ENCODE measurements at regions not wholly inside any gene's neighbourhood (a gene's known extent, or its start where the extent isn't known, plus 50 kb on each side); places are given as distances from the start of the nearest gene placed in this dataset.
"Not testable (repeated sequence)": the region's sequence is repeated elsewhere in the genome, so short reads cannot be mapped to it uniquely, and the experiment has no call there.

DNA sequence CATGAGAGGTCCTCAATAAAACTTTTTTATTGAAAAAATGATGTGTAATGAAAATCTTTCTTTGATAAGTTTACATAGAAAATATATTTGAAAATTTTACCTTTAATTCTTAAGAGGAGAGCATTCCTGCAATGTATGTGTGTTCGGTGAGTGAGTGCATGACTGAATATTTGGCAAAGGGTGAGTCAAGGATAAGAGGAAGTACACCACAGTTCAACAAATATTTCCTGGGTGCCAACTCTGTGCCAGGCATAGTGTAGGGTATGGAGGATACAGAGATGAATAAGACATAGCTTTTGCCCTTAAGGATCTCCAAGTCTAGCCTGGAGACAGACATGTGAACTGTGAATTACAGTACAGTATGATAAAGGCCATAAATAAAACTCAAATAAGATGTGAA is 84.7 kb upstream of the GPR101 start:
- no peak overlapping the region for H3K4me3 ChIP-seq (ENCODE audit: control insufficient read depth in 1 of 2, extremely low read depth in 1 of 2, low read length in 1 of 2)
- no peaks in the 10 kb centered on the region for H3K36me3 Mint-ChIP-seq
- DNase-seq (no peak), ATAC-seq (replicated peaks in 1 of 4) (no peak)
- H3K4me3 Mint-ChIP-seq: no peak overlapping the region
- no peaks in the 10 kb centered on the region for H3K27me3 ChIP-seq (replicated peaks in 1 of 2; ENCODE audit: control insufficient read depth in 2 of 2, extremely low read depth in 1 of 2, insufficient read depth in 2 of 2, low read length in 1 of 2)
- H3K9me3 Mint-ChIP-seq: no peaks in the 10 kb centered on the region
- no peak overlapping the region for H3K27ac Mint-ChIP-seq
- H3K36me3 ChIP-seq (ENCODE audit: control insufficient read depth in 2 of 2, extremely low read depth in 1 of 2, insufficient read depth in 1 of 2, low read length in 1 of 2): no peaks in the 10 kb centered on the region
- POLR2A ChIA-PET: no interaction called here
- no peaks in the 10 kb centered on the region for H3K4me1 ChIP-seq (ENCODE audit: control insufficient read depth in 1 of 2, extremely low read depth in 1 of 2, insufficient read depth in 2 of 2, low read length in 2 of 2)
- CTCF ChIA-PET: no interaction called here
- H3K27ac ChIP-seq (ENCODE audit: low read length): no peak overlapping the region
- no peaks in the 10 kb centered on the region for H3K9me3 ChIP-seq
- WGBS (ENCODE audit: insufficient coverage): no CpG with 5 or more reads among the region's 1 CpG
- H3K4me1 Mint-ChIP-seq: no peaks in the 10 kb centered on the region
- peaks cover 20 to 40% of the 10 kb centered on the region in 2 donors for H3K27me3 Mint-ChIP-seq

GRCh38 chrX:137118136-137118535 is 84.3 kb upstream of the GPR101 start:
- WGBS (ENCODE audit: insufficient coverage): no CpG with 5 or more reads among the region's 2 CpGs
- H3K36me3 Mint-ChIP-seq: no peaks in the 10 kb centered on the region
- no peaks in the 10 kb centered on the region for H3K9me3 ChIP-seq
- no peak overlapping the region for H3K4me3 ChIP-seq (ENCODE audit: control insufficient read depth in 1 of 2, extremely low read depth in 1 of 2, low read length in 1 of 2)
- H3K4me1 ChIP-seq (ENCODE audit: control insufficient read depth in 1 of 2, extremely low read depth in 1 of 2, insufficient read depth in 2 of 2, low read length in 2 of 2): no peaks in the 10 kb centered on the region
- H3K27ac Mint-ChIP-seq: no peak overlapping the region
- no peaks in the 10 kb centered on the region for H3K36me3 ChIP-seq (ENCODE audit: control insufficient read depth in 2 of 2, extremely low read depth in 1 of 2, insufficient read depth in 1 of 2, low read length in 1 of 2)
- H3K27me3 ChIP-seq (replicated peaks in 1 of 2; ENCODE audit: control insufficient read depth in 2 of 2, extremely low read depth in 1 of 2, insufficient read depth in 2 of 2, low read length in 1 of 2): no peaks in the 10 kb centered on the region
- DNase-seq (no peak), ATAC-seq (replicated peaks in 1 of 4) (no peak)
- no peaks in the 10 kb centered on the region for H3K4me1 Mint-ChIP-seq
- POLR2A ChIA-PET: no interaction called here
- no peaks in the 10 kb centered on the region for H3K9me3 Mint-ChIP-seq
- peaks cover 20 to 40% of the 10 kb centered on the region in 2 donors for H3K27me3 Mint-ChIP-seq
- no peak overlapping the region for H3K27ac ChIP-seq (ENCODE audit: low read length)
- CTCF ChIA-PET: no interaction called here
- H3K4me3 Mint-ChIP-seq: no peak overlapping the region

- H3K36me3 ChIP-seq (ENCODE audit: control insufficient read depth in 2 of 2, extremely low read depth in 1 of 2, insufficient read depth in 1 of 2, low read length in 1 of 2); H3K4me3 Mint-ChIP-seq; DNase-seq; CTCF ChIA-PET; H3K4me1 ChIP-seq (ENCODE audit: control insufficient read depth in 1 of 2, extremely low read depth in 1 of 2, insufficient read depth in 2 of 2, low read length in 2 of 2); H3K36me3 Mint-ChIP-seq; H3K4me1 Mint-ChIP-seq; H3K27ac ChIP-seq (ENCODE audit: low read length); ATAC-seq (replicated peaks in 1 of 4); POLR2A ChIA-PET; H3K27me3 ChIP-seq (replicated peaks in 1 of 2; ENCODE audit: control insufficient read depth in 2 of 2, extremely low read depth in 1 of 2, insufficient read depth in 2 of 2, low read length in 1 of 2); H3K27ac Mint-ChIP-seq; H3K4me3 ChIP-seq (ENCODE audit: control insufficient read depth in 1 of 2, extremely low read depth in 1 of 2, low read length in 1 of 2); H3K9me3 ChIP-seq: not testable (repeated sequence)
- no CpG with 5 or more reads among the region's 3 CpGs for WGBS (ENCODE audit: insufficient coverage)
- Mint-ChIP-seq H3K9me3 (peaks cover 0 to 11% (median 7%) of the 10 kb centered on the region in 3 donors), H3K27me3 (peaks cover 5 to 26% of the 10 kb centered on the region in 2 donors)
Observed at GRCh38 chrX:137107877-137108276, 74.1 kb upstream of the GPR101 start.

- no peaks in the 10 kb centered on the region for H3K9me3 ChIP-seq
- Mint-ChIP-seq H3K27me3 (peaks cover 2 to 42% of the 10 kb centered on the region in 2 donors), H3K9me3 (no peaks in the 10 kb centered on the region), H3K36me3 (no peaks in the 10 kb centered on the region), H3K27ac (no peak overlapping the region), H3K4me1 (no peaks in the 10 kb centered on the region), H3K4me3 (no peak overlapping the region)
- 80% methylated on average over 1 of the region's 7 CpGs for WGBS (ENCODE audit: insufficient coverage)
- ChIA-PET POLR2A (no interaction called here), CTCF (interaction anchor here in 1 of 2 donors (0.6 to 1.7 kb wide), 2 partner anchors 13 to 797 kb away, joined by 3 to 4 read pairs; no protein-coding TSS in a partner anchor)
- DNase-seq (no peak), ATAC-seq (replicated peaks in 1 of 4) (no peak)
- H3K27me3 ChIP-seq (replicated peaks in 1 of 2; ENCODE audit: control insufficient read depth in 2 of 2, extremely low read depth in 1 of 2, insufficient read depth in 2 of 2, low read length in 1 of 2): no peaks in the 10 kb centered on the region
- H3K4me1 ChIP-seq (ENCODE audit: control insufficient read depth in 1 of 2, extremely low read depth in 1 of 2, insufficient read depth in 2 of 2, low read length in 2 of 2): no peaks in the 10 kb centered on the region
- no peak overlapping the region for H3K4me3 ChIP-seq (ENCODE audit: control insufficient read depth in 1 of 2, extremely low read depth in 1 of 2, low read length in 1 of 2)
- H3K36me3 ChIP-seq (ENCODE audit: control insufficient read depth in 2 of 2, extremely low read depth in 1 of 2, insufficient read depth in 1 of 2, low read length in 1 of 2): no peaks in the 10 kb centered on the region
- H3K27ac ChIP-seq (ENCODE audit: low read length): no peak overlapping the region
Observed at GRCh38 chrX:137101273-137101990, 67.6 kb upstream of the GPR101 start.

Data from T-cell (primary cell).